Medulla oblongata (tissue), 1 donor: ENCODE measurements at regions not wholly inside any gene's neighbourhood (a gene's known extent, or its start where the extent isn't known, plus 50 kb on each side); places are given as distances from the start of the nearest gene placed in this dataset.

ENCODE experiments used
- DNase-seq: peaks from one replicate; pipeline ENCODE4 v3.0.0-alpha.2; 2015; ENCODE audit errors: extremely low spot score

- no peak for DNase-seq
These were observed 279.0 kb downstream of the ATXN7L3B start for GRCh38 chr12:74816398-74817175.

GRCh38 chr12:74817499-74817898 is 279.9 kb downstream of the ATXN7L3B start:
- DNase-seq, result no peak

GRCh38 chr12:74818412-74818811 is 280.8 kb downstream of the ATXN7L3B start:
- no peak for DNase-seq

GRCh38 chr12:74820324-74820723 is 282.7 kb downstream of the ATXN7L3B start:
- no peak for DNase-seq

- DNase-seq, result no peak
These were observed 298.9 kb downstream of the ATXN7L3B start for GRCh38 chr12:74836567-74836966.

GRCh38 chr12:74846116-74846515 is 308.5 kb downstream of the ATXN7L3B start:
- DNase-seq, result no peak

- DNase-seq, result no peak
These were observed 309.5 kb downstream of the ATXN7L3B start for GRCh38 chr12:74847169-74847568.

- DNase-seq, result no peak
These were observed 310.4 kb downstream of the ATXN7L3B start for GRCh38 chr12:74848006-74848405.

- DNase-seq, result no peak
These were observed 312.2 kb downstream of the ATXN7L3B start for GRCh38 chr12:74849801-74850200.

- DNase-seq, result no peak
These were observed 334.2 kb downstream of the ATXN7L3B start for GRCh38 chr12:74871817-74872216.

- no peak for DNase-seq
These were observed 323.9 kb downstream of the KCNC2 start for GRCh38 chr12:74885775-74886174.

GRCh38 chr12:74889073-74889472 is 320.6 kb downstream of the KCNC2 start:
- no peak for DNase-seq

- DNase-seq, result no peak
These were observed 319.9 kb downstream of the KCNC2 start for GRCh38 chr12:74889563-74890236.

GRCh38 chr12:74890237-74890599 is 319.4 kb downstream of the KCNC2 start:
- no peak for DNase-seq

- DNase-seq, result no peak
These were observed 318.5 kb downstream of the KCNC2 start for GRCh38 chr12:74891083-74891668.

- DNase-seq, result no peak
These were observed 317.5 kb downstream of the KCNC2 start for GRCh38 chr12:74892057-74892633.

- DNase-seq, result no peak
These were observed 313.5 kb downstream of the KCNC2 start for GRCh38 chr12:74896186-74896585.

GRCh38 chr12:74897425-74898211 is 312.0 kb downstream of the KCNC2 start:
- no peak for DNase-seq

- no peak for DNase-seq
These were observed 310.4 kb downstream of the KCNC2 start for GRCh38 chr12:74899031-74899829.

GRCh38 chr12:74900232-74900631 is 309.4 kb downstream of the KCNC2 start:
- no peak for DNase-seq

- no peak for DNase-seq
These were observed 306.1 kb downstream of the KCNC2 start for GRCh38 chr12:74903522-74903921.
